GM06990 (cell line): ENCODE measurements at regions not wholly inside any gene's neighbourhood (a gene's known extent, or its start where the extent isn't known, plus 50 kb on each side); places are given as distances from the start of the nearest gene placed in this dataset.
A peak's percentile ranks its signal among the peaks of the same experiment; 100 is the strongest.
"Not testable (repeated sequence)": the region's sequence is repeated elsewhere in the genome, so short reads cannot be mapped to it uniquely, and the experiment has no call there.

Source experiments
- DNase-seq: peaks from one replicate; pipeline ENCODE4 v3.0.0-alpha.2; 2011; ENCODE audit not compliant: insufficient read length; ENCODE audit errors: extremely low read depth
- H3K27me3 ChIP-seq: replicated peaks from 2 replicates; pipeline ENCODE4 v1.6.0; 2011; ENCODE audit warnings: low read length; ENCODE audit not compliant: control insufficient read depth, insufficient read depth
- H3K36me3 ChIP-seq: 2 replicates; pipeline ENCODE4 v1.5.1; 2011; ENCODE audit warnings: low read length; ENCODE audit not compliant: control insufficient read depth, insufficient read depth
- H3K4me3 ChIP-seq: replicated peaks from 2 replicates; pipeline ENCODE4 v1.5.1; 2011; ENCODE audit warnings: low read depth, mild to moderate bottlenecking, control low read depth, low read length
- TF ChIP-seq, protein P1 (sequence below): IDR thresholded peaks from 2 replicates; pipeline ENCODE4 v1.5.1; 2011; ENCODE audit warnings: low read length, control low read depth, mild to moderate bottlenecking, inconsistent platforms; ENCODE audit not compliant: insufficient read depth, poor library complexity, severe bottlenecking

DNA sequence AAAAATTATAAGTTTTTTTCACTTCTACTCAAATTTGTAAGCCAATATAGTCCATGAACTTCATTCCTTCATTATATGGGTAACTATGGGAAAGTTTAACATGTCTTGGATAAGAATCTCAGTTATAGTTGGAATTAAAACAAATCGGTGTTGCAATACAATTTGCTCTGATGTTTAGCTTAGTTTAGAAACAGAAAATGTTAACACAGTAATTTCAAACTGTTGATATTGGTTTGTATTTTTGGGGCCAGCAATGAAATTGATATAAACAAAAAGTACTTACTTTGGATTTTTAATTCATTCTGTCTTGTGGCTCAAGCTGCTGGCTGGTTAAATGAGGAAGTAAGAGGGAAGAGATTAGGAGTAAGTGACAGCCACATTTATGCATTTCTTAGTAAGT is 368.5 kb upstream of the NT5C1B start:
- no peaks in the 10 kb centered on the region for H3K27me3 ChIP-seq
- no peak for DNase-seq
- H3K36me3 ChIP-seq: no peaks in the 10 kb centered on the region
- TF ChIP-seq, protein P1, sequence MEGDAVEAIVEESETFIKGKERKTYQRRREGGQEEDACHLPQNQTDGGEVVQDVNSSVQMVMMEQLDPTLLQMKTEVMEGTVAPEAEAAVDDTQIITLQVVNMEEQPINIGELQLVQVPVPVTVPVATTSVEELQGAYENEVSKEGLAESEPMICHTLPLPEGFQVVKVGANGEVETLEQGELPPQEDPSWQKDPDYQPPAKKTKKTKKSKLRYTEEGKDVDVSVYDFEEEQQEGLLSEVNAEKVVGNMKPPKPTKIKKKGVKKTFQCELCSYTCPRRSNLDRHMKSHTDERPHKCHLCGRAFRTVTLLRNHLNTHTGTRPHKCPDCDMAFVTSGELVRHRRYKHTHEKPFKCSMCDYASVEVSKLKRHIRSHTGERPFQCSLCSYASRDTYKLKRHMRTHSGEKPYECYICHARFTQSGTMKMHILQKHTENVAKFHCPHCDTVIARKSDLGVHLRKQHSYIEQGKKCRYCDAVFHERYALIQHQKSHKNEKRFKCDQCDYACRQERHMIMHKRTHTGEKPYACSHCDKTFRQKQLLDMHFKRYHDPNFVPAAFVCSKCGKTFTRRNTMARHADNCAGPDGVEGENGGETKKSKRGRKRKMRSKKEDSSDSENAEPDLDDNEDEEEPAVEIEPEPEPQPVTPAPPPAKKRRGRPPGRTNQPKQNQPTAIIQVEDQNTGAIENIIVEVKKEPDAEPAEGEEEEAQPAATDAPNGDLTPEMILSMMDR: no peak
- no peak overlapping the region for H3K4me3 ChIP-seq

GRCh38 chr2:18950361-18950851 is 361.0 kb upstream of the NT5C1B start:
- H3K36me3 ChIP-seq: no peaks in the 10 kb centered on the region
- TF ChIP-seq, protein P1: no peak
- H3K4me3 ChIP-seq: no peak overlapping the region
- no peak for DNase-seq
- no peaks in the 10 kb centered on the region; the same call in 1 of the 2 replicates for H3K27me3 ChIP-seq

GRCh38 chr2:18949871-18950270 is 360.5 kb upstream of the NT5C1B start:
- H3K36me3 ChIP-seq: no peaks in the 10 kb centered on the region

GRCh38 chr2:18940184-18940583 is 350.8 kb upstream of the NT5C1B start:
- TF ChIP-seq, protein P1: no peak
- no peaks in the 10 kb centered on the region for H3K36me3 ChIP-seq
- H3K27me3 ChIP-seq: no peaks in the 10 kb centered on the region
- DNase-seq: peak; percentile 79
- H3K4me3 ChIP-seq: no peak overlapping the region

More at GRCh38 chr2:18949871-18950270, 360.5 kb upstream of the NT5C1B start:
- DNase-seq: no peak
- Histone ChIP-seq H3K27me3 (no peaks in the 10 kb centered on the region; the same call in 1 of the 2 replicates), H3K4me3 (no peak overlapping the region)
- TF ChIP-seq, protein P1: no peak

- not testable (repeated sequence) for H3K36me3 ChIP-seq, H3K4me3 ChIP-seq, H3K27me3 ChIP-seq
- DNase-seq: peak; percentile 25
Observed at GRCh38 chr2:18939740-18940139, 350.4 kb upstream of the NT5C1B start.

- H3K36me3 ChIP-seq: no peaks in the 10 kb centered on the region
- DNase-seq: no peak
- no peak overlapping the region for H3K4me3 ChIP-seq
- H3K27me3 ChIP-seq: no peaks in the 10 kb centered on the region; the same call in 1 of the 2 replicates
- TF ChIP-seq, protein P1: no peak
Observed at GRCh38 chr2:18934886-18935285, 345.5 kb upstream of the NT5C1B start.
